ENCODE measurements at regions not wholly inside any gene's neighbourhood (a gene's known extent, or its start where the extent isn't known, plus 50 kb on each side); places are given as distances from the start of the nearest gene placed in this dataset.
"Not testable (repeated sequence)": the region's sequence is repeated elsewhere in the genome, so short reads cannot be mapped to it uniquely, and the experiment has no call there.

- no peak for DNase-seq
These were observed 318.0 kb downstream of the RFPL4B start for GRCh38 chr6:112665114-112665513.

GRCh38 chr6:112665815-112666214 is 318.7 kb downstream of the RFPL4B start:
- no peak for DNase-seq

DNA sequence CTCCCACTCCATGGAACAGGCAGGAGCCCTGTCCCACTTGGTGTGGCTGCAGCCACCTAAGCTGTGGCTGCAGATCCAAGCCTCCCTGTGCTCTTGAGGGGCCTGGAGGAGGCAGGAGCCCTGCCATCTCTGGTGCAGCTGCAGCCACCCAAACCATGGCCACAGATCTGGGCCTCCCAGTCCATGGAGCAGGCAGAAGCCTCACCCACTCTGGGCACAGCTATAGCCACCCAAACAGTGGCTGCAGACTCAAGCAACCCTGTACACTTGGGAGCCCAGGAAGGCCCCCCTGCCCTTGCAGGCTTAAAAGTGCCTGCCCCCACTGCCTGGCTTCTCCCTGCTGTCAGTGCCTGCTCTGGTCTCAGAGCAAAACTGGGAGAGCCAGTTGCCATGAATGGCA is 320.3 kb downstream of the RFPL4B start:
- DNase-seq = no peak

GRCh38 chr6:112680091-112680490 is 333.0 kb downstream of the RFPL4B start:
- DNase-seq = no peak

- no peak for DNase-seq
These were observed 334.9 kb downstream of the RFPL4B start for GRCh38 chr6:112682071-112682470.

- no peak for DNase-seq
These were observed 336.0 kb downstream of the RFPL4B start for GRCh38 chr6:112683106-112683505.

GRCh38 chr6:112683926-112684325 is 336.8 kb downstream of the RFPL4B start:
- no peak for DNase-seq

GRCh38 chr6:112685521-112686220 is 338.5 kb downstream of the RFPL4B start:
- not testable (repeated sequence) for DNase-seq

DNA sequence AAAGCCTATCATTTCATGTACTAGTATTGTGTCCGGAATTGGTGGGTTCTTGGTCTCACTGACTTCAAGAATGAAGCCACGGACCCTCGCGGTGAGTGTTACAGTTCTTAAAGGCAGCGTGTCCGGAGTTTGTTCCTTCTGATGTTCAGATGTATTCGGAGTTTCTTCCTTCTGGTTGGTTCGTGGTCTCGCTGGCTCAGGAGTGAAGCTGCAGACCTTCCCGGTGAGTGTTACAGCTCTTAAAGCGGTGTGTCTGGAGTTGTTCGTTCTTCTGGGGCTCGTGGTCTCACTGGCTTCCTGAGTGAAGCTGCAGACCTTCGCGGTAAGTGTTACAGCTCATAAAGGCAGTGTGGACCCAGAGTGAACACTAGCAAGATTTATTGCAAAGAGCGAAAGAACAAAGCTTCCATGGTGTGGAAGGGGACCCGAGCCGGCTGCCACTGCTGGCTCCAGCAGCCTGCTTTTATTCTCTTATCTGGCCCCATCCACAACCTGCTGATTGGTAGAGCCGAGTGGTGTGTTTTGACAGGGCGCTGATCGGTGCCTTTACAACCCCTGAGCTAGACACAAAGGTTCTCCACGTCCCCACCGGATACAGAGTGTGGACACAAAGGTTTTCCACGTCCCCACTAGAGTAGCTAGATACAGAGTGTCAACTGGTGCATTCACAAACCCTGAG is 341.5 kb downstream of the RFPL4B start:
- DNase-seq = not testable (repeated sequence)

- not testable (repeated sequence) for DNase-seq
These were observed 342.2 kb downstream of the RFPL4B start for GRCh38 chr6:112689183-112689858.

GRCh38 chr6:112690497-112691202 is 343.5 kb downstream of the RFPL4B start:
- DNase-seq = no peak

GRCh38 chr6:112691289-112691688 is 344.2 kb downstream of the RFPL4B start:
- no peak for DNase-seq

DNA sequence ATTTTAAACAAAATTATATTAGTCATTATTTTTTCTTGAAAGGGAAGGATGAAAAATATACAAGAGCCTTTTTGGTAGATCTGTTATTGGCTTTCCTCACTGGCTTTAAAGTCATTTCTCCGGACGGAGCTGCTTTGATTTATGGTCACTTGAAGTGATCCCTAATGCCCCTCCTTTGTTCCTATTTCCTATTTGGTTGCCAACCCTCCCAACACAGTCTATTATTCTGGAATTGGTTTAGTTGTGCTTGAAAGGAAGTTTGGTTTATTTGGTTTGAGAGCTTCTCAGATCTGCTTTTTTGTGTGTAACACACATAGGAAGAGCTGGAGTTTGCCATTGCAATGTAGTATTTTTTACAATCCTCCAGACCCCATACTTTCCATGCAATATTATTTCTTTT is 347.9 kb downstream of the RFPL4B start:
- DNase-seq = no peak

- no peak for DNase-seq
These were observed 350.1 kb downstream of the RFPL4B start for GRCh38 chr6:112697265-112697664.

DNA sequence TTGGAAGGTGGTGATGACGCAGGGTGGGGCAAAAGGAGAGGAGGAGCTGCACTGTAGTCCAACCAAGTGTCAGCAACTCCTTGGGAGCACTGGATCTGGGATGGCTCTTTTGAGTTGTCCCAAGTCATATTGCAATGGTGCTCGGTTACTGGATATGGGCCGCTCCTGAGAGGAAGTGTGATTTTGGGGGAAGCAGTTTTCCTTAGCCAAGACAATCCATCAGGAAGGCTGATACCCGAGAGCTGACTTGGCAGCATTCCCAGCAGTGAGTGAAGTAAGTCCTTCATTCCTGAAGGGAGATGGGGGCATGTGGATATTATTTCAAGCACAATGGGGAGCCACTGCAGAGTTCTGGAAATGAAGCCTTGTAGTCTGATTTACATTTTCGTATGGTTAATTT is 354.1 kb downstream of the RFPL4B start:
- no peak for DNase-seq

GRCh38 chr6:112710710-112711109 is 363.6 kb downstream of the RFPL4B start:
- DNase-seq = no peak

DNA sequence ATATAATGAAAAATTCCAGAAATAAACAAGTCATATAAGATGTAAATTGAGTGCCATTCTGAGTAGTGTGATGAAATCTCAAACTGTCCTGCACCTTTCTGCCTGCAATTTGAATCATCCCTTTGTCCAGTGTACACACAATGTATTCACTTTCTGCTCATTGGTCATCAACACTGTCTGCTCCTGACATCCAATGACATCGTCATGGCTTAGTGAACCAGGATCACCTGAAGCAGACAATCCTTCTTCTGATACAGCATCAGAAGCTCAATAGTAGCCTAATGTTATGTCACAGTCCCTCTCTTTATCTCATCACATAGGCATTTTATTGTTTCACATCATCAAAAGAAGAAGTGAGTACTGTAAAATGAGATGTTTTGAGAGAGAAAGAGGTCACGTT is 366.3 kb downstream of the RFPL4B start:
- no peak for DNase-seq

- peak in 1 of 3 donors; percentile 12 for DNase-seq
These were observed 370.3 kb downstream of the RFPL4B start for GRCh38 chr6:112717401-112717800.

- no peak for DNase-seq
These were observed 370.7 kb downstream of the RFPL4B start for GRCh38 chr6:112717856-112718255.

DNA sequence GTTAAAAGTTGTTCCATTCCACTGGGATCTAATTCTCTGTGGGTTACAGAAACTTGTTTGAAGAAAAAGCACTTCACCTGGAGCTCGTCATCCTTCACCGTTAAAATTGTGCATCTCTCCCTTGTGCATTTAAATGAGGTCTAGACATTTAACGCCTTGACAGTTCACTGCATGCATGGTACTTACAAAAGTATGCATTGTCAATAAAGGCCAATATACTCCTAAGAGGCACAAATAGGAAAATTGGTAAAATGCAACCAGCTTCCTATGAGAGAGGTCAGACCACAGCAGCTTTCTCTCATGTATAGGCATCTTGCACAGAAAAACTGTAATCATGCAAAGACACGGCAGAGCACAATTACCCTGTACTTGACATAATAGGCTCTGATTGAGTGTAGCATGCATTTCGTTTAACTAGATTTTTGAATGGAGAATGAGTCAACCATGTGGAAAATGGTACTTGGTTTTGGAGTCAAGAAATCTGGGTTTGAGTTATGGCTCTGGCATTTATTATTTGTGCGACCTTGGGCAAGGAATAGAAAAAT is 378.5 kb downstream of the RFPL4B start:
- DNase-seq = no peak

DNA sequence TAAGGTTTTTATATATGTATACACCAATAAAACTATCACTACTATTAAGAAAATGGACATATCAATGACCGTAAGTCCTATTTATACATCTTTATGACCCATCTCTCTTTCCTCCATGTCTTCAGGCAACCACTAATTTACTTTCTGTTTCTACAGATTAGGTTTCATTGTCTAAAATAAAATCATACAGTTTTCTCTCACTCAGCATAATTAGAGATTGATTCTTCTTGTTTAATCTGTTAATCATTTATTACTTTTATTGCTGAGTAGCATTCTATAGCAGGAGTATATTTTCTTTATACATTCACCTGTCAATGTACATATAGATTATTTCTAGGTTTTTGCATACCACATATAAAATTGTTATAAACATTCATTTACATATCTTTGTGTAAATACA is 388.0 kb downstream of the RFPL4B start:
- no peak for DNase-seq

GRCh38 chr6:112739766-112740165 is 392.6 kb downstream of the RFPL4B start:
- no peak for DNase-seq

DNA sequence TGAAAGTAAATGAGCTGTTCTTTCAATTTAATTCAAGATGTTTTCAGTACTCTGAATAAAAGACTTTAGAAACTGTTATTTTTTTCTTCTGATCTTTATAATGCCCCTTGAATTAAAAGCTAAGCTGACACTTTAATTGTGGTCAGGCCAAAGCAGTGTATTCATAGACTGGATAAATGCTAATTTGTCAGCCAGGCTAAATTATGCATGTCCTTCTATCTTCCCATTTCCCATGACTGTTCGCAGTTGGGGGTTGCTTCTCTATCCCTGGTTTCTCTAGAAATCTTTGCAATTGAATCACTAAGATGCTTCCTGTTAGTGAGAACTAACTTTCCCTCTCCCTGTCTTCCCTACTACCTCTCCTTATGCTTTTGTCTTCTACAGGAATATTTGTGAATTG is 396.2 kb downstream of the RFPL4B start:
- no peak for DNase-seq
